Effector CD8-positive, alpha-beta T cell (primary cell): ENCODE measurements at regions not wholly inside any gene's neighbourhood (a gene's known extent, or its start where the extent isn't known, plus 50 kb on each side); places are given as distances from the start of the nearest gene placed in this dataset.
"Not testable (repeated sequence)": the region's sequence is repeated elsewhere in the genome, so short reads cannot be mapped to it uniquely, and the experiment has no call there.

Experiments used
- DNase-seq: peaks from one replicate; lab custom pipeline; 2025; lab: John Stamatoyannopoulos, UW

GRCh38 chr4:123600987-123601904 is 204.7 kb downstream of the SPRY1 start:
- DNase-seq: no peak

- no peak for DNase-seq
Observed at GRCh38 chr4:123602007-123602406, 205.4 kb downstream of the SPRY1 start.

DNA sequence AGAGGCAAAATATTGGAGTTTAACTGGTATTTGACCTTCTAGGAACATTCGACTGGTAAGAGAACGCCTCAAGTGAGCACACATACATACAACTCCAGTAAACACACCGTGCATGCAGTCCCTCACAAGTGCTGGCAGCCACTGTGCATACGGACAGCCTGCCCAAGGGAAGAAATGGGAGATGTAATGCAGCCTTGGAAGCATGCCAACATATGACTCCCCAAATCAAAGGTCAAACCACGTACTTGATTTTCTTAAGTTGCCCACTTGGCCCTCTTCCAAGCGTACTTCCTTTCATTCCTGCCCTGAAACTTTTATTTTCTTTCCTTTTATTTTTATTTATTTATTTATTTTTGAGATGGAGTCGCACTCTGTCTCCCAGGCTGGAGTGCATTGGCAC is 206.6 kb downstream of the SPRY1 start:
- no peak for DNase-seq

- DNase-seq: not testable (repeated sequence)
Observed at GRCh38 chr4:123605797-123606196, 209.2 kb downstream of the SPRY1 start.

DNA sequence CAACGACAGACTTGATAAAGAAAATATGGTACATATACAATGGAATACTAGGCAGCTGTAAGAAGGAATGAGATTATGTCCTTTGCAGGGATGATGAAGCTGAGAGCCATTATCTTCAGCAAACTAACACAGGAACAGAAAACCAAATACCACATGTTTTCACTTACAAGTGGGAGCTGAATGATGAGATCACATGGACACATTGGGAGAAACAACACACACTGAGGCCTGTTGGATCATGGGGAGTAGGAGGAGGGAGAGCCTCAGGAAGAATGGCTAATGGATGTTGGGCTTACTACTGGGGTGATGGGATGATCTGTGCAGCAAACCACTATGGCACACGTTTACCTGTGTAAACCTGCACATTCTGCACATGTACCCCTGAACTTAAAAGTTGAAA is 209.7 kb downstream of the SPRY1 start:
- DNase-seq: no peak

DNA sequence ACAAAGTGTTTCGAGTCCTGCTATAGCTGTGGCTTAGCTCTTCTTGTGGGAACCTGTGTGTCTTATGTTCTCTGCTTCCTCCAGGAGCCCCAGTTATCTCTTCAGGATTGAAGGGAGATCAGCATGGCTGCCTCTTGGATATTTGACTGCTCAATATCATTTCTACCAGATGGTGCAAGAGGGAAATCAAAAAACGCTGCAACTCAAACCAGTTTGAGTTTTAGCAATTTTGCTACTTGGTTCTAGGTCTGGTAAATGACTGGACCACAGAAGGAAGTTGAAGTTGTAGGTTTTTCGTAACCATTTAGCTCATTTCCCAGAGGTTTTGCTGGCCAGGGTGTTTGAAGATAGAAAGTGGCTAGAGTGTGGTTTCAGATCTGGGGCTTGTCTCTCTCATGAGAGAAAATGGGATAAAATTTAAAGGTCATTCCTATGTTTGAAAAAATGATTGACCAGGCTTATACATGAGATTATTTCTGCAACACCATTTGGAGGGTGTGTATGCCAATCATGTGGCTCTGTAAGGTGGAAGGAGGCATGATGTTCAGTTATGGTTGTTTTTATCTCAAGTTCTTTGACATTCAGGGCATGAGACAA is 210.4 kb downstream of the SPRY1 start:
- no peak for DNase-seq

GRCh38 chr4:123609829-123610228 is 213.2 kb downstream of the SPRY1 start:
- DNase-seq: no peak

- DNase-seq: no peak
Observed at GRCh38 chr4:123613586-123614344, 217.2 kb downstream of the SPRY1 start.

DNA sequence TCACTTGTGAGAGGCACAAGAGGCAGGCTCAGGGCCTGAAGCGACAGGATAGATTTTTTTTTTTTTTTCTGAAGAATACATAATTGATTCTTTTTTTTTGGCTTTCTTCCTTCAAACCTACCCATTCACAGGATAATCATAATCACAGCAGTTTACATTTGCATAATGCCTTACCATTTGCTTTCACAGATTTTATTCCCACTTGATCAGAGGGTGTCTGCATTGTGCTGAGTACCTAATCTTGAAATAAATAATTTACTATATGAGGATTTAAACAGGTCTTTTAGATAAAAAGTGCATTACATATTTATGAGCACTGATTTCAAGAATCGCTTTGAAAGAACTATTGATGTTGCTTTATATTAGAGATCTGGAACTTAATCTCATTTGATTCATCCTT is 219.3 kb downstream of the SPRY1 start:
- no peak for DNase-seq

GRCh38 chr4:123616951-123617461 is 220.4 kb downstream of the SPRY1 start:
- DNase-seq: peak; percentile 32

DNA sequence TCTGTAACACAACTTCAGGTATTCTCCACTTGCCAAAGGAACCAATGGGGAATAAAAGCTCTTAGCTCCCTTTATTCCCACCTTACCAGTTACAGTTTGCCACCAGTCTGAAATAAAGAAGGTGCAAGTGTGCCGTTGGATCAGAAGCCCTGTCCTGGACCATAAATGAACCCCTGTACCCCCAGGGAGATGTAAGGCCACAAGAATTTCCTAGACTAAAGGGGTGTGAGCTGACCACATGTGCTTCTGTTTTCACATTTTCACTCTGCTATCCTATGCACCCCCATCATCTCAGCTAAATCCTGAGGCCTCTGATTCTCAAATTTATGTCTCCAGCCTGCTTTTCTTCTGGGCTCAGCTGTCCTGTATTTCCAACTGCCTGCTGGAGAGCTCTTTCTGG is 221.2 kb downstream of the SPRY1 start:
- DNase-seq: no peak

DNA sequence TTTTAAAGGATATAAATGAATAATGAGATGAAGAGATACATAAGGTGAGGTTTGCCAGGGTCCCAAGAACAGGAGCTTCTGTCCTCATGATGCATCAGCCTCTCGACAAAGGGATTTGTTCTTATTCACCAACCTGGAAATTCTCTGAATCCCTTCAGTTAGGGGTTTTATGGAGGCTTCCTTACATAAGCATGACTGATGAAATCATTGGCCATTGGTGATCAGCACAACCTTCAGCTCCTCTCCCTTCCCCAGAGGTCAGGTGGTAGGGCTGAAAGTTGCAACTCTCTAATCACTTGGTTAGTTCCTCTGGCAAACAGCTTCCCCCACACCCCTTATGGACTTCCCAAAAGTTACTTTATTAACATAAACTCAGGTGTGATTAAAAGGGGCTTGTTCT is 222.0 kb downstream of the SPRY1 start:
- DNase-seq: no peak

DNA sequence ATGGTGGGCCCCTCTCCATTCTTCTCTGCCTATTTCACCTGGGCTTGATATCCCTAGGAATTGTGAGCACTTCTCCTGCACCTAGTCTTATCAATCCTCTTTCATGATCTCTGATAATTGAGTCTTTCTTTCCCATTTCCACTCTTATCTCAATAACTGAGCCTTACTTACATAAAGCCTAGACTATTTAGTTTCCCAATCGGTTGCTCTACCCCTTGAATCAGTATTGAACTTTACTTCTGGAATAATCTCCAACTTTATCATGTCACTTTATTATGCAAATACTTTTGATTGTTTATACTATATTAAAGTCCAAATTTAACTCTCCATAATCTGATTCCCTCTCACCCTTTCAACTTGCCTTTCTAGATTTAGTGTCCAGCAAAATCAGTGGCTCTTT is 222.7 kb downstream of the SPRY1 start:
- DNase-seq: no peak

GRCh38 chr4:123619895-123620294 is 223.3 kb downstream of the SPRY1 start:
- DNase-seq: no peak

GRCh38 chr4:123621072-123621705 is 224.6 kb downstream of the SPRY1 start:
- no peak for DNase-seq

GRCh38 chr4:123622572-123622971 is 226.0 kb downstream of the SPRY1 start:
- DNase-seq: no peak

DNA sequence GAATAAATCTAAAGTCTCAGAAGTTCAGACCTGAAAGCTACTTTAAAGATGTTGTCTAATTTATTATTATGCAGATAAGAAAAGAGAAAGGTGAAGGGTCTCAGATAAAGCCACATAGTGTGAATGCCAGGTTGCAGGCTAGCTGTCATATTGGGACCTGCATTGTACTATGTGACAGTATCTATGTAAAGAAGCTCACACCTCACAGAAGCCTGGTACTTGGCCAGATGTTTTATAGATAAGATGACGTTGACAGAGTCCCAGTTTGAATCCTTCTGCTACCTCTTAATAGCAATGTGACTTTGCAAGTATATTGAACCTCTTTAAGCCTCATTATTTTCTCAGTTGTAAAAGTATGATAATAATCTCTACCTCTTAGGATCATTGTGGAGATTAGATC is 227.0 kb downstream of the SPRY1 start:
- DNase-seq: no peak

DNA sequence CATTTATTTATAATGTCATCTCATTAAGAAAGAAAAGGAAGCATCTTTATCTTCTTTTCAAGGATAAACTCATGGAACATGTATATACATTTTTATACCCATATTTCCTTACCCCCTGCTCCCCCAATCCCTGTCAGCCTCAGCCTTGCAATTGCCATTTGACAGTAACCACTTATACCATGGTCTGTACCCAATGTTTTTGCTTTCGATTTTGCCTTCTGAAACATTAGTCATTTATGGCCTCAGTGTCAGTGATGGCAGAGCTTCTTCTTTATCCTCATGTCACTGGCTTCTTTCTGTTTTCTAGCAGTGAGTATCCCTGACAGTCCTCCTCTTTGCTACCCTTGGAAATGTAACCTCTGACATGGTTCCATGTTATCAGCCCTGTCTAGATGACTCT is 228.4 kb downstream of the SPRY1 start:
- no peak for DNase-seq

DNA sequence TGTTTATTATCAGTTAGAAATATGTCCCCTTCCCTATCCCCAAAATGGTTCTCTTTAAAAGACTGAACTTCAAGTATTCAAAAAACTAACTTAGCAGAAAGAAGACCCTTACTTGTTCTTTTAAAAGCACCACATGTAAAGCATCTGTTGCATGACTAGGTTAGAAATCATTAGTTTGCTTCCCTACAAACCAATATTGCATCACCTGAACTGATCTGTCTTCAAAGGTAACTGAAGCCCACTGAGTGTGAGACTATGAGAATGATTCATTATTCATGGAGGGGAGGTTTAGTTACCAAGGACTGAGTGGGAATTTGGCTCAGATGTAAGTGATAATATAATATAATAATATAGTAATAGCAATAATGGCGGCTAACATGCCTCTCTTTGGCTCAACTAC is 231.7 kb downstream of the SPRY1 start:
- no peak for DNase-seq

- no peak for DNase-seq
Observed at GRCh38 chr4:123631786-123632692, 235.4 kb downstream of the SPRY1 start.

DNA sequence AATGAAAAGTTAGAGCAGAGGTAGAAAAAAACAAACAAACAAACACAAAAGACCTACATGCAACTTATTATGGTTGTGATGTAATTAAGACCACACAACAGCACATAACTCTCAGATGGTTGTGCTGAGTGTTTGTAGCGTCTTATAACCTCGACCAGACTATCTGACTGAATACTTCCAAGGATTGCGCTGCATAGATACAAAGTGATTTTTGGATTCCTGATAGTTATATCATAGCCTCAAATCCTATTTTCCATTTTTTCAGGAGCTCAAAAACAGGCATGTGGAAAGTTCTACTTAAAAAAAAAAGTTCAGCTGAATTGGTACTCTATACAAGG is 236.1 kb downstream of the SPRY1 start:
- DNase-seq: no peak
